ENCODE measurements at regions not wholly inside any gene's neighbourhood (a gene's known extent, or its start where the extent isn't known, plus 50 kb on each side); places are given as distances from the start of the nearest gene placed in this dataset.

DNA sequence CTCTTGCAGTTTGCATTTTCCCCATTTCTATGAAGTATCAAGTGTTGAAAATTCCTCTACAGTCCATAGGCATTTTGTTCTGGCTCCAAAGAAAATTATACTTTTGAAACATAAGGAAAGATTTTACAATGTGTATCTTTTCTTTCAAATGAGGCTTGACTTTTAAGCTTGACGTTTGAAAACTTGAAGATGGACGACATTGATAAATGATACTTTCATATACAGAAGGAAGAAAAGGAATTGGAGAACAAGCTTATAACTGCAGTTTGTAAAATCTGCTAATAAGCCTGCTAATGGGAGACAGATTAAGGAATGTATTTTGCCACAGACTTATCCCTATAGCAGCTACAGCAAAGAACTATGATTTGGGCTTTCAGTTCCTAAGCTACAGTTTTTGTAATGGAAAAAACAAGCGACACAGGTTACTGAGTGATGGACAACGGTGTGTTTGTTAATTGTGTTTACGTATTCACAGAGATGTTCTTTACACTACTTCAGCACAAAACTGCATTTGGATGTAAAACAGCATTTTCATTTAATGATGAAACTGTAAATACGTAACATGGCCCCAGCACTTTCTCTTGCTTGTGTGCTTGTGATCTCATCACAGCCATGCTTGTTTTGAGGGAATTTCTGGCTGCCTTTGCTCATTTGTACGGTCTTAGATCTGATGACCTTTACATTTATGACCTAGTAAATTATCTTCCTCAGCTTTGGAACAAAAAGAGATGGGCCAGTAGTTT lies 83.2 kb upstream of the FAT1 start:
- TF ChIP-seq CTCF (IDR thresholded peaks at IDR 0.05; ENCODE audit: low read depth, low read length, missing control alignments), result no peak
- H3K4me3 ChIP-seq (replicated peaks; ENCODE audit: low read depth, low read length), result no peak overlapping the region
- DNase-seq (ENCODE audit: extremely low read depth, low read depth), result no peak

GRCh38 chr4:186807808-186808629 lies 84.4 kb upstream of the FAT1 start:
- DNase-seq (ENCODE audit: extremely low read depth, low read depth), result no peak
- H3K4me3 ChIP-seq (replicated peaks; ENCODE audit: low read depth, low read length), result no peak overlapping the region
- TF ChIP-seq CTCF (IDR thresholded peaks at IDR 0.05; ENCODE audit: low read depth, low read length, missing control alignments), result no peak

DNA sequence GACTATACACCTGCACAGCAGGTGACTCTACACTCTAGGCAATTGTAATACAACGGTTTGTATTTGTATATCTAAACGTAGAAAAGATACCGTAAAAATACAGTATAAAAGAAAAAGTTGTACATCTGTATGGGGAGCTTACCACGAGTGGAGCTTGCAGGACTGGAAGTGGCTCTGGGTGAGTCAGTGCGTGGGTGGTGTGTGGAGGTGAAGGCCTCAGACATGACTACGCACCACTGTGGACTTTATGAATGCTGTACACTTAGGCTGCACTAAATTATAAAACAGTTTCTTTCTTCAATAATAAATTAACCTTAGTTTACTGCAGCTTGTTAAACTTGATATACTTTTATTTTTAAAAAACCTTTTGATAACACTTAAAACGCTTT lies 85.0 kb upstream of the FAT1 start:
- TF ChIP-seq CTCF (IDR thresholded peaks at IDR 0.05; ENCODE audit: low read depth, low read length, missing control alignments), result no peak
- DNase-seq (ENCODE audit: extremely low read depth, low read depth), result no peak
- H3K4me3 ChIP-seq (replicated peaks; ENCODE audit: low read depth, low read length), result no peak overlapping the region

DNA sequence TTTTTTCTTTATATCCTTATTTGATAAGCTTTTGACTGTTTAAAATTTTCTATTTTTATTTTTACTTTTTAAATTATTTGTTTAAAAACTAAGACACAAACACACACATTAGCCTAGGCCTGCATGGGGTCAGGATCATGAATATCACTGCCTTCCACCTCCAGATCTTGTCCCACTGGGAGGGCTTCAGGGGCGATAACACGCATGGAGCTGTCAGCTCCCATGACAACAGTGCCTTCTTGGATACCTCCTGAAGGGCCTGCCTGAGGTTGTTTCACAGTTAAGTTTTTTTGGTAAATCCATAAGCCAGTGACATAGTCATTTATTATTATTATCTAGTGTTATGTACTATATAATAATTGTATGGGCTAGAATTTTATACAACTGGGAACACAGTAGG lies 85.4 kb upstream of the FAT1 start:
- DNase-seq (ENCODE audit: extremely low read depth, low read depth), result no peak
- H3K4me3 ChIP-seq (replicated peaks; ENCODE audit: low read depth, low read length), result no peak overlapping the region
- TF ChIP-seq CTCF (IDR thresholded peaks at IDR 0.05; ENCODE audit: low read depth, low read length, missing control alignments), result no peak

DNA sequence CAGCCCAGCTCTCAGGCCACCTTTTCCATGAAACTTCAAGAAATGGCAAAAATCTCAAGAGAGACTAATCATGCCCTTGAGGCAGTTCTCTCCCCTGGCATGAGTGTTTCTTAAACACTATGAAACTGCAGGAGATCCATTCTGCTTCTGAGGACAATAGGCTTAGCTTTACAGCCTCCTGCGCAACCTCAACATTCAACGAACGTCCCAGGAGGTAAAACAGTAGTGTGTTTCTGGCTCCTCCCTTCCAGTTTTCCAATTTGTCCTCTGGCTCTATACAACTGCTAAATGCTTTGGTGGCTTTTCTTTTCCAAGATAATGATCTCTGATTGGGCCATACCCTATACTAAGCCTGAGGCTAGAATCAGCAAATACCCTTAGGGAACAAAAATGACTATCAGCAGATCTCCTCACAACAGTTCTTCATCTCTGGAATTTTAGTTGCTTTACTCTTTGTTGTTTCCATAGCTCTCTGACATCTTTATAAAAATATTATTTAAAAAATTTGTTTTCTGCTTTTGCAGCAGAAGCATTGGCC lies 87.0 kb upstream of the FAT1 start:
- no peak for DNase-seq (ENCODE audit: extremely low read depth, low read depth)
- H3K4me3 ChIP-seq (replicated peaks; ENCODE audit: low read depth, low read length), result no peak overlapping the region

GRCh38 chr4:186812592-186812991 lies 88.9 kb upstream of the FAT1 start:
- TF ChIP-seq CTCF (IDR thresholded peaks at IDR 0.05; ENCODE audit: low read depth, low read length, missing control alignments), result no peak

More for the DNA sequence above, 87.0 kb upstream of the FAT1 start:
- no peak for TF ChIP-seq CTCF (IDR thresholded peaks at IDR 0.05; ENCODE audit: low read depth, low read length, missing control alignments)

More at GRCh38 chr4:186812592-186812991, 88.9 kb upstream of the FAT1 start:
- H3K4me3 ChIP-seq (replicated peaks; ENCODE audit: low read depth, low read length), result no peak overlapping the region
- no peak for DNase-seq (ENCODE audit: extremely low read depth, low read depth)
